ENCODE measurements at regions not wholly inside any gene's neighbourhood (a gene's known extent, or its start where the extent isn't known, plus 50 kb on each side); places are given as distances from the start of the nearest gene placed in this dataset.

GRCh38 chr2:118269408-118270051 lies 181.3 kb downstream of the INSIG2 start:
- TF ChIP-seq CTCF (IDR thresholded peaks at IDR 0.05; ENCODE audit: low read depth, low read length, missing input control) (no peak), MAX (IDR thresholded peaks at IDR 0.05) (no peak), RAD21 (IDR thresholded peaks at IDR 0.05) (no peak), YY1 (IDR thresholded peaks at IDR 0.05) (no peak), TAF1 (conservative IDR thresholded peaks at IDR 0.05) (no peak), REST (IDR thresholded peaks at IDR 0.05) (no peak), JUND (IDR thresholded peaks at IDR 0.05) (no peak), ZBTB33 (IDR thresholded peaks at IDR 0.05) (no peak), GABPA (IDR thresholded peaks at IDR 0.05 in 1 of 2, conservative IDR thresholded peaks at IDR 0.05 in 1 of 2) (no peak), EGR1 (IDR thresholded peaks at IDR 0.05; ENCODE audit: low read depth in 2 of 2) (no peak), ATF3 (IDR thresholded peaks at IDR 0.05) (no peak), FOXA2 (IDR thresholded peaks at IDR 0.05) (no peak), RXRA (IDR thresholded peaks at IDR 0.05) (no peak), FOXA1 (IDR thresholded peaks at IDR 0.05) (no peak)

Measured in liver (tissue), 3 donors.